ENCODE measurements at regions not wholly inside any gene's neighbourhood (a gene's known extent, or its start where the extent isn't known, plus 50 kb on each side); places are given as distances from the start of the nearest gene placed in this dataset.

GRCh38 chr9:82445556-82445955, 457.0 kb downstream of the SPATA31D1 start:
- WGBS: 78% methylated on average over 5 of the region's 5 CpGs
- no peaks in the 10 kb centered on the region for H3K27me3 ChIP-seq

GRCh38 chr9:82447343-82447742, 458.8 kb downstream of the SPATA31D1 start:
- TF ChIP-seq POLR2A (IDR thresholded peaks at IDR 0.05) (no peak), CTCF (IDR thresholded peaks at IDR 0.05) (no peak), POLR2AphosphoS5 (IDR thresholded peaks at IDR 0.05) (no peak)
- Histone ChIP-seq H3K9me3 (peaks cover 12% of the 10 kb centered on the region), H3K27me3 (no peaks in the 10 kb centered on the region), H3K4me1 (no peaks in the 10 kb centered on the region), H3K27ac (no peak overlapping the region), H3K4me3 (no peak overlapping the region), H3K36me3 (no peaks in the 10 kb centered on the region)
- 96% methylated on average over 5 of the region's 5 CpGs for WGBS
- no peak for DNase-seq (ENCODE audit: low spot score in 2 of 2)

More at GRCh38 chr9:82445556-82445955, 457.0 kb downstream of the SPATA31D1 start:
- H3K4me3 ChIP-seq: no peak overlapping the region
- peaks cover 9% of the 10 kb centered on the region for H3K9me3 ChIP-seq
- H3K27ac ChIP-seq: no peak overlapping the region
- no peak for DNase-seq (ENCODE audit: low spot score in 2 of 2)
- no peaks in the 10 kb centered on the region for H3K4me1 ChIP-seq
- no peak for TF ChIP-seq POLR2AphosphoS5 (IDR thresholded peaks at IDR 0.05)
- TF ChIP-seq POLR2A (IDR thresholded peaks at IDR 0.05): no peak
- TF ChIP-seq CTCF (IDR thresholded peaks at IDR 0.05): no peak
- no peak for TF ChIP-seq EP300 (IDR thresholded peaks at IDR 0.05)
- H3K36me3 ChIP-seq: no peaks in the 10 kb centered on the region

GRCh38 chr9:82449986-82450385, 461.4 kb downstream of the SPATA31D1 start:
- no peak for DNase-seq (ENCODE audit: low spot score in 2 of 2)
- Histone ChIP-seq H3K27me3 (no peaks in the 10 kb centered on the region), H3K4me3 (no peak overlapping the region), H3K9me3 (peaks cover 16% of the 10 kb centered on the region), H3K36me3 (no peaks in the 10 kb centered on the region), H3K27ac (no peak overlapping the region), H3K4me1 (no peaks in the 10 kb centered on the region)
- no peak for TF ChIP-seq CTCF (IDR thresholded peaks at IDR 0.05)
- no peak for TF ChIP-seq POLR2A (IDR thresholded peaks at IDR 0.05)
- no peak for TF ChIP-seq POLR2AphosphoS5 (IDR thresholded peaks at IDR 0.05)
- no peak for TF ChIP-seq EP300 (IDR thresholded peaks at IDR 0.05)

GRCh38 chr9:82454509-82455190, 466.1 kb downstream of the SPATA31D1 start:
- peaks cover 7% of the 10 kb centered on the region for H3K9me3 ChIP-seq
- 66% methylated on average over 3 of the region's 3 CpGs for WGBS
- no peak for TF ChIP-seq POLR2AphosphoS5 (IDR thresholded peaks at IDR 0.05)
- no peak for TF ChIP-seq EP300 (IDR thresholded peaks at IDR 0.05)
- TF ChIP-seq CTCF (IDR thresholded peaks at IDR 0.05): no peak
- TF ChIP-seq POLR2A (IDR thresholded peaks at IDR 0.05): no peak

GRCh38 chr9:82456642-82457041, 468.1 kb downstream of the SPATA31D1 start:
- Histone ChIP-seq H3K27me3 (no peaks in the 10 kb centered on the region), H3K4me1 (no peaks in the 10 kb centered on the region), H3K9me3 (peaks cover 7% of the 10 kb centered on the region), H3K27ac (no peak overlapping the region), H3K4me3 (no peak overlapping the region), H3K36me3 (no peaks in the 10 kb centered on the region)
- no peak for DNase-seq (ENCODE audit: low spot score in 2 of 2)
- 81% methylated on average over 1 of the region's 1 CpG for WGBS
- no peak for TF ChIP-seq POLR2AphosphoS5 (IDR thresholded peaks at IDR 0.05)
- TF ChIP-seq CTCF (IDR thresholded peaks at IDR 0.05): no peak
- no peak for TF ChIP-seq POLR2A (IDR thresholded peaks at IDR 0.05)
- TF ChIP-seq EP300 (IDR thresholded peaks at IDR 0.05): no peak

More at GRCh38 chr9:82454509-82455190, 466.1 kb downstream of the SPATA31D1 start:
- Histone ChIP-seq H3K4me3 (no peak overlapping the region), H3K27ac (no peak overlapping the region), H3K27me3 (no peaks in the 10 kb centered on the region), H3K4me1 (no peaks in the 10 kb centered on the region), H3K36me3 (no peaks in the 10 kb centered on the region)
- no peak for DNase-seq (ENCODE audit: low spot score in 2 of 2)

All from suprapubic skin (tissue), 4 donors.